ENCODE measurements at regions not wholly inside any gene's neighbourhood (a gene's known extent, or its start where the extent isn't known, plus 50 kb on each side); places are given as distances from the start of the nearest gene placed in this dataset.

DNA sequence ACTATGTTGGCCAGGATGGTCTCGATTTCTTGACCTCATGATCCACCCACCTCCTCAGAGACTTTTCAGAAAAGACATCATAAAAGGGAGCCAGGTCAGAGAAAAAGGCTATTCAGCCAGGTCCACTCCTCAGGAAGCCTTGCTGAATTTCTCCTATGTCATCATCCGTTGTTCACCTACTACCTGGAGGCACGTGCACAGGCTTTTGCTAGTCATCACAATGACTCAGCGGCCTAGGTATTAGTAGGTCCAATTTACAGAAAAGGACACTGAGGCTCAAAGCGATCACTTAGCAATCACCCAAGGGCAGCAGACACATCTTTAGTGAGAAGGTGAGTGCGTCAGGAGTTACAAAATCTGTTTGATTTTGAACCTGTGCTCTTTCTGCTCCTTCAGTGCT is 72.3 kb upstream of the RAD23B start:
- 90% methylated on average over 6 of the region's 6 CpGs for WGBS
- Histone ChIP-seq H3K9me3 (no peaks in the 10 kb centered on the region), H3K4me1 (no peaks in the 10 kb centered on the region), H3K27ac (replicated peaks in 1 of 4) (no peak overlapping the region), H3K4me3 (no peak overlapping the region), H3K27me3 (no peaks in the 10 kb centered on the region), H3K36me3 (no peaks in the 10 kb centered on the region)
- intact Hi-C loops (cut with DNase I) = no loop called here
- peak; percentile 66 for DNase-seq (ENCODE audit: extremely low spot score)
- TF ChIP-seq POLR2AphosphoS5 (IDR thresholded peaks at IDR 0.05) (no peak), EP300 (IDR thresholded peaks at IDR 0.05) (no peak), POLR2A (IDR thresholded peaks at IDR 0.05; ENCODE audit: low read depth) (no peak)
- TF ChIP-seq, protein P1, sequence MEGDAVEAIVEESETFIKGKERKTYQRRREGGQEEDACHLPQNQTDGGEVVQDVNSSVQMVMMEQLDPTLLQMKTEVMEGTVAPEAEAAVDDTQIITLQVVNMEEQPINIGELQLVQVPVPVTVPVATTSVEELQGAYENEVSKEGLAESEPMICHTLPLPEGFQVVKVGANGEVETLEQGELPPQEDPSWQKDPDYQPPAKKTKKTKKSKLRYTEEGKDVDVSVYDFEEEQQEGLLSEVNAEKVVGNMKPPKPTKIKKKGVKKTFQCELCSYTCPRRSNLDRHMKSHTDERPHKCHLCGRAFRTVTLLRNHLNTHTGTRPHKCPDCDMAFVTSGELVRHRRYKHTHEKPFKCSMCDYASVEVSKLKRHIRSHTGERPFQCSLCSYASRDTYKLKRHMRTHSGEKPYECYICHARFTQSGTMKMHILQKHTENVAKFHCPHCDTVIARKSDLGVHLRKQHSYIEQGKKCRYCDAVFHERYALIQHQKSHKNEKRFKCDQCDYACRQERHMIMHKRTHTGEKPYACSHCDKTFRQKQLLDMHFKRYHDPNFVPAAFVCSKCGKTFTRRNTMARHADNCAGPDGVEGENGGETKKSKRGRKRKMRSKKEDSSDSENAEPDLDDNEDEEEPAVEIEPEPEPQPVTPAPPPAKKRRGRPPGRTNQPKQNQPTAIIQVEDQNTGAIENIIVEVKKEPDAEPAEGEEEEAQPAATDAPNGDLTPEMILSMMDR (IDR thresholded peaks at IDR 0.05) = no peak

DNA sequence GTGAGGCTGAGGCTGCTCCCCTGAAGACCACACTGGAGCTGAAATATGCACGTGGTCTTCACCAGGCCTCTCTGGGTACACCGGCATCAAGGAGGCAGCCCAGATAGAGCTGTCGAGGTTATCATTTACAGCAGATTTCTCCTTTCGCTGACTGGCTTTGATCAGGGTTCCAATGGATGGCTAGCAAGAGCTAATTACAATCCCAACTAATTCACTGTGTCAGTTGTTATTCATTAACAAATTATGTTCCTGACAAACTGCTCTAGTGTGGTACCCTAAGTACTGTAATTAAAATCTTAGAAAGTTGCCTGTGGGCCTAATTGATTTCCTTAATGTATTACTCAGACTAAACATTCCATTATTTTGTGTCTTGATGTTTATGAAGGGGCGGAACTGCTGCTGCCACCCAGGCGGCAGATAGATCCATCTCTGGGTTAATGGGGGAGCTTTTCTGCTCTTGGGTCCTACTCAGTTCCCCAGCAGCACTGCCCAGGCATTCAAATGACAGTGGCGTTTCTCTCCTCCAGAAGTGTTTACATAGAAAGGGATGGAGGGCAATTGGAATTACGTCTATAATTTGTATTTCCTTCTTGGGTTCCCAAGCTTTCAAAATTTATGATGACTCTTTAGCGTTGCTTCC is 71.7 kb upstream of the RAD23B start:
- H3K27ac ChIP-seq (replicated peaks in 1 of 4) = no peak overlapping the region
- WGBS = 69% methylated on average over 9 of the region's 9 CpGs
- TF ChIP-seq, protein P1 (IDR thresholded peaks at IDR 0.05) = no peak
- no peak for TF ChIP-seq POLR2AphosphoS5 (IDR thresholded peaks at IDR 0.05)
- TF ChIP-seq POLR2A (IDR thresholded peaks at IDR 0.05; ENCODE audit: low read depth) = no peak
- TF ChIP-seq EP300 (IDR thresholded peaks at IDR 0.05) = no peak
- H3K9me3 ChIP-seq = no peaks in the 10 kb centered on the region
- no peaks in the 10 kb centered on the region for H3K4me1 ChIP-seq
- intact Hi-C loops (cut with DNase I) = no loop called here
- H3K27me3 ChIP-seq = no peaks in the 10 kb centered on the region
- DNase-seq (ENCODE audit: extremely low spot score) = peak; percentile 62
- no peak overlapping the region for H3K4me3 ChIP-seq
- H3K36me3 ChIP-seq = no peaks in the 10 kb centered on the region

DNA sequence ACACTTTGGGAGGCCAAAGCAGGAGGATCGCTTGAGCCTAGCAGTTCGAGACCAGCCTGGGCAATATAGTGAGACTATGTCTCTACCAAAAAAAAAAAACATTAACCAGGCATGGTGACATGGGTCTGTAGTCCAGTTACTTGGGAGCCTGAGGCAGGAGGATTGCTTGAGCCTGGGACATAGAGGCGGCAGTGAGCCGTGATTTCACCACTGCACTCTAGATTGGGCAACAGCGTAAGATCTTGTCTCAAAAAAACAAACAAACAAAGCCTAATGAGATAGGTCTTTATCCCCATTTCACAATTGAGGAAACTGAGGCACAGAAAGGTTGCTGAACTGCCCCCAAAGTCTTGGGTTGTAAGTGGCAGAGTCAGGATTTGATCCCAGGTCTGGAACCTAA is 70.5 kb upstream of the RAD23B start:
- no peak overlapping the region for H3K27ac ChIP-seq (replicated peaks in 1 of 4)
- no peaks in the 10 kb centered on the region for H3K27me3 ChIP-seq
- intact Hi-C loops (cut with DNase I) = no loop called here
- H3K9me3 ChIP-seq = no peaks in the 10 kb centered on the region
- no peaks in the 10 kb centered on the region for H3K36me3 ChIP-seq
- H3K4me1 ChIP-seq = no peaks in the 10 kb centered on the region
- no peak for TF ChIP-seq POLR2AphosphoS5 (IDR thresholded peaks at IDR 0.05)
- no peak for TF ChIP-seq EP300 (IDR thresholded peaks at IDR 0.05)
- TF ChIP-seq POLR2A (IDR thresholded peaks at IDR 0.05; ENCODE audit: low read depth) = no peak
- TF ChIP-seq, protein P1 (IDR thresholded peaks at IDR 0.05) = no peak
- no peak overlapping the region for H3K4me3 ChIP-seq
- no peak for DNase-seq (ENCODE audit: extremely low spot score)
- 96% methylated on average over 5 of the region's 5 CpGs for WGBS

DNA sequence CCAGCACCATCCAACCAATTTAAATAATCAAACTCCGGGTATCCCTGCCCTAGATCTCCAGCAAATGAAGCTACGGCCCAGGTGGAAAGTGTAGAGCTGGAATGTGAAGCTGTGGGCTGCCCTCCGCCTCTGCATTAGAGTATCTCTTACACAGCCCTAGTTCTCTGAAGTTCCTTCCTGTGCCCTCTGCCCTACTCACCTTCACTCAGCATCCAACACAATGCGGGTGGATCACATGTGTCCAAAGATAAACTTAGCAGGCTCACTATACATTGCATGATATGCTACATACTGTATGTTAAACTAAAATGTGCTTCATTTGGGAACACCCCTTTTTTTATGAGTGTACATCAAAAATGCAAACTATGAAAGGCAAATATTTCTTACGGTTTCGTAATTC is 70.0 kb upstream of the RAD23B start:
- no peak for TF ChIP-seq POLR2AphosphoS5 (IDR thresholded peaks at IDR 0.05)
- WGBS = 85% methylated on average over 6 of the region's 6 CpGs
- no peak overlapping the region for H3K4me3 ChIP-seq
- H3K9me3 ChIP-seq = no peaks in the 10 kb centered on the region
- DNase-seq (ENCODE audit: extremely low spot score) = peak; percentile 37
- no peaks in the 10 kb centered on the region for H3K36me3 ChIP-seq
- H3K4me1 ChIP-seq = no peaks in the 10 kb centered on the region
- no peaks in the 10 kb centered on the region for H3K27me3 ChIP-seq
- intact Hi-C loops (cut with DNase I) = no loop called here
- H3K27ac ChIP-seq (replicated peaks in 1 of 4) = no peak overlapping the region

DNA sequence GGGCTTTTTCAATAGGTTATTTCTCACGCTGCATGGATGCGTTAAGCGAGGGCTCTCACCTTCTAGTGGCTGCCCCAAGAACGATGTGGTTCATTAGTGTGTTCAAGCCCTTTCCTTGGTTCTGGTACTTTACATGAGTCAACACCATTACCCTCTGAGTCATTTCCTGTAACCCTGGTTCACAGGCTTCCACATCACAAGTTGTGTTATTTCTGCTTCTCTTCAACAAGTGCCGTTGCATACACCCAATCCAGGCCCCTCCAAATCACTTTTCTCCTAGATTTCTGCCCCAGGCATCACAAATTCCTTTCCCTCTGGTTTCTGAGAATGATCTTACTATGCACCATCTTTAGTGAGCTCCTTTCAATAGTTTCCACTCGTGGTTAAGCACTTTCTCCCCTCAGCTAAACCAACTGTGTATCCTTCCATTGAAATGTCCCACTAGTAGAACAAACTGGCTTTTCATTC is 69.5 kb upstream of the RAD23B start:
- TF ChIP-seq POLR2A (IDR thresholded peaks at IDR 0.05; ENCODE audit: low read depth) (no peak), POLR2AphosphoS5 (IDR thresholded peaks at IDR 0.05) (no peak), EP300 (IDR thresholded peaks at IDR 0.05) (no peak)
- TF ChIP-seq, protein P1 (IDR thresholded peaks at IDR 0.05) = no peak
- no peak for DNase-seq (ENCODE audit: extremely low spot score)
- intact Hi-C loops (cut with DNase I) = no loop called here
- 67% methylated on average over 6 of the region's 6 CpGs for WGBS
- H3K4me3 ChIP-seq = no peak overlapping the region
- H3K4me1 ChIP-seq = no peaks in the 10 kb centered on the region
- no peaks in the 10 kb centered on the region for H3K36me3 ChIP-seq
- no peaks in the 10 kb centered on the region for H3K9me3 ChIP-seq
- H3K27me3 ChIP-seq = no peaks in the 10 kb centered on the region
- no peak overlapping the region for H3K27ac ChIP-seq (replicated peaks in 1 of 4)

All from esophagus muscularis mucosa (tissue), 4 donors.